ENCODE measurements at regions not wholly inside any gene's neighbourhood (a gene's known extent, or its start where the extent isn't known, plus 50 kb on each side); places are given as distances from the start of the nearest gene placed in this dataset.

GRCh38 chr18:55663891-55664290 is 75.9 kb upstream of the TCF4 start:
- TF ChIP-seq ZNF585B (tag by site-specific recombination; IDR thresholded peaks at IDR 0.05) (no peak), KLF10 (tag by site-specific recombination; IDR thresholded peaks at IDR 0.05) (no peak)
